ENCODE measurements at regions not wholly inside any gene's neighbourhood (a gene's known extent, or its start where the extent isn't known, plus 50 kb on each side); places are given as distances from the start of the nearest gene placed in this dataset.

- TF ChIP-seq CTCF (IDR thresholded peaks at IDR 0.05; ENCODE audit: control extremely low read depth in 1 of 3, insufficient read depth in 1 of 3, low read depth in 1 of 3, low read length in 3 of 3) (no peak), GABPA (IDR thresholded peaks at IDR 0.05; ENCODE audit: borderline replicate concordance, insufficient read depth, low read length) (no peak), HDAC2 (IDR thresholded peaks at IDR 0.05; ENCODE audit: borderline replicate concordance in 1 of 2, low read depth in 2 of 2, low read length in 2 of 2) (no peak), EZH2 (IDR thresholded peaks at IDR 0.05; ENCODE audit: low read depth, low read length, severe bottlenecking) (no peak), EGR1 (IDR thresholded peaks at IDR 0.05; ENCODE audit: borderline replicate concordance, low read depth, low read length) (no peak), POLR2AphosphoS5 (IDR thresholded peaks at IDR 0.05; ENCODE audit: low read depth, low read length) (no peak), EP300 (IDR thresholded peaks at IDR 0.05; ENCODE audit: borderline replicate concordance in 1 of 2, low read depth in 2 of 2, low read length in 2 of 2) (no peak), ZNF274 (IDR thresholded peaks at IDR 0.05; ENCODE audit: borderline replicate concordance, extremely low read depth, low read length) (no peak), SRF (IDR thresholded peaks at IDR 0.05; ENCODE audit: low read depth, low read length) (no peak), CHD2 (IDR thresholded peaks at IDR 0.05; ENCODE audit: low read length) (no peak), GTF2F1 (IDR thresholded peaks at IDR 0.05; ENCODE audit: borderline replicate concordance, low read depth, low read length) (no peak), TCF12 (IDR thresholded peaks at IDR 0.05; ENCODE audit: low read depth, low read length) (no peak), SP2 (IDR thresholded peaks at IDR 0.05; ENCODE audit: low read length) (no peak)
Observed at GRCh38 chr10:83932245-83932644, 207.1 kb upstream of the GHITM start.
